GM21717 (cell line): ENCODE measurements at regions not wholly inside any gene's neighbourhood (a gene's known extent, or its start where the extent isn't known, plus 50 kb on each side); places are given as distances from the start of the nearest gene placed in this dataset.

Source experiments
- ATAC-seq: cut with Tn5 transposase; IDR thresholded peaks from one replicate; pipeline ENCODE4 v1.9.1; 2021; ENCODE audit warnings: mild to moderate bottlenecking, moderate library complexity; ENCODE audit not compliant: unreplicated experiment

DNA sequence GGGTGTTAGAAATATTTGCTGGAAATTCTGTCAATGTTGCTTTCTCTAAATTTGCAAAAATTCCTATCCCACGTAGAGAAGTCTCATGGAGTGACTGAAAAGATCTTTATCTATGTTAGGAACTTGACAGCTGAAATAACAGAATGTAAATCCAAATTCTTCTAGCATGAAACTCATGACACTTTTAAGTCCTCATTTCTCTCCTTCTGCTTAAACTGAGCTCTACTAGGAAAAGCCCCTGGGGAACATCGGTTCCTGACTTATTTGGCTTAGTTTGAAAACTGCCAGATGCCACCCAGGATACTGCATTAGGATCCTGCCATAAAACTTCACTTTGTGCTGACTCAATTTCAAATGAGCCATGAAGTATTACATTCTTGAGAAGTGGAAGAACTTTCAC, 426.0 kb downstream of the GALC start:
- no peak for ATAC-seq

- no peak for ATAC-seq
Measured at GRCh38 chr14:87547536-87547935, 445.4 kb downstream of the GALC start.

GRCh38 chr14:87542288-87542687, 450.7 kb downstream of the GALC start:
- ATAC-seq = no peak

DNA sequence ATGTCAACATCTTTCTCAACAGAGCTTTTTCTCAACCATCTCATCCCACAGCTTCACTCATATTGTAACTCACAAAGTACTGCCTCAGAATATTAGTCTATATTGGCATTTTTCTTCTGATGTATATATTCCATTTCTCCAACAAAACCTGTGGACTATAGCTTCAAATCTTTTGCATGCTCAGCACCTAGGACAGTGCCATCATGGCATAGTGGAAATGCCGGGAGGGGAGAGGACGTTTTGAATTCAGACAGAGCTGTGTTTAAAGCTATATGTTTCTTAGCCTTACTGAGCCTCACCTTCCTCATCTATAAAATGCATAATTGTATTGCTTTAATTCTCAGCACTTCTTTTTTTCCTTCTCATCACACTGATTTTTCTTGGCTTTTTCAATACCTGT, 452.6 kb downstream of the GALC start:
- no peak for ATAC-seq

DNA sequence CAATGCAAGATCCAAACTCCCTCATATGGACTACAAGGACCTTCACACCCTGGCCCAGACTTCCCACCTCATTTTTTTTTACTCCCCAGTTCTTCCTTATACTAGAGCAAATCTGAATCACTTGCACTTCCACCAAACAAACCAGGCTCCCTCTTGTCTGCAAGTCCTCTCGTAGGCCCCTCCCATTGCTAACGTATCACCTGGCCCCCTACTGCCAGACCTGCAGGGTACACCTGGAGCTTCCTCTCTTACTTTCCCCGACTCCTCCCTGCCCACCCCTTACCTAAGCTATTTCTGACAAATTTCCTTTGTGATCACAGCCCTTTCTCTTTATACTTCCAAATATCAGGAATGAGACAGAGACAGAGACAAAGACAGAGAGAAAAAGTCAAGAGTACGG, 463.9 kb downstream of the GALC start:
- ATAC-seq = no peak

GRCh38 chr14:87526731-87527130, 466.3 kb downstream of the GALC start:
- ATAC-seq = no peak

- no peak for ATAC-seq
Measured at GRCh38 chr14:87524011-87524410, 469.0 kb downstream of the GALC start.

GRCh38 chr14:87522575-87522974, 470.4 kb downstream of the GALC start:
- ATAC-seq = no peak

DNA sequence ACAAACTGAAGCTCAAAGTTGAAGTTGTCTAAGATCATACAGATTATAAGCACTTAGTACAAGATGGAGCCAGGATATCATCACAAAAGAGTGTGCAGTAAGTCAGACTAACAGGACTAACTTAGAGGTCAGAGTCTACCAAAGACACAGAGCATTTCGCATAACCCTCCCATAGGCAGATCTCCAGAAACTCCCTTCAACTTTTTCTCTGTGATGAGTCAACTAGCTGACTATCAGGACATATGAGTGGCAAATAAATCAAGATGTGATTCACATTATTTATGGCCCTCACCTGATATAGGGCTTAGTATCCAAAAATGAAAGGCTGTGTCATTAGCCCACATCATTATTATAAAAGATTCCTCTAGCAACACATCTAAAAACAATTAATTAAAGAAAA, 484.6 kb downstream of the GALC start:
- no peak for ATAC-seq

DNA sequence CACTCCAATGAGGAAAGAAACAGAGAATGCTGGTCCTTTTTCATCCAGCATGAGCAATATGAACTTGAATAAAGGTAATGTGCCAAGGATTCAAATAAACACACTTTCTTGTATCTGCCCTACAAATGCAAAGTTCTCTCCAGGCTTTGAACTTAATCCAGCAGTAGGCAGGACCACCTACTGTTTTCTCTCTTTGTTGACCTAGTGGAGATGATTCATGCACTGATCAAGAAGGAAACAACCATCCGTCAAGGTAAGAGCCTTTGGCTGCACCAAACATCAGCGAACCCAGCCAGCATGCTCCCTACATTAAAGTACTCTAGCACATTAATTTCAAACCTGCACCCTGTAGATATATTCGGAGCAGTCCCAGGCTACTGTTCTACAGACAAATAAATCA, 489.3 kb downstream of the GALC start:
- ATAC-seq = no peak

DNA sequence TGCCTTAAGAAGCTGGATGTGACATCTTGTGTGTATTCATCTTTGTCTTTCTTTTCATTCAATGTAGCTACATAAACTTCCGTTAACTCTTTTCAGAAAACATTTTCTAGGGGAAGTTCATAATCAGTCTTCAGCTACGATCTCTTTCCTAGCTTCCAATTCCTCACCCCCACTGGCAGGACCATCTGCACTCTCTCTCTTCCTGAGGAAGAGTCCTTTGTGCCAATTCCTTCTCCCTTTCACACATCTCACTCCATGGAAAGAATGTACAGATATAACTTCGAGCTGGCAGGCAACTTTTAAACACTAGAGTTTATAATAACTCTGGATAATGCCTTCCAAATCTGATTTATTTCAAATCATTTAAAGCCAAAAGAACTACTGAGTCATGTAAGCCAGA, 495.7 kb downstream of the GALC start:
- no peak for ATAC-seq

DNA sequence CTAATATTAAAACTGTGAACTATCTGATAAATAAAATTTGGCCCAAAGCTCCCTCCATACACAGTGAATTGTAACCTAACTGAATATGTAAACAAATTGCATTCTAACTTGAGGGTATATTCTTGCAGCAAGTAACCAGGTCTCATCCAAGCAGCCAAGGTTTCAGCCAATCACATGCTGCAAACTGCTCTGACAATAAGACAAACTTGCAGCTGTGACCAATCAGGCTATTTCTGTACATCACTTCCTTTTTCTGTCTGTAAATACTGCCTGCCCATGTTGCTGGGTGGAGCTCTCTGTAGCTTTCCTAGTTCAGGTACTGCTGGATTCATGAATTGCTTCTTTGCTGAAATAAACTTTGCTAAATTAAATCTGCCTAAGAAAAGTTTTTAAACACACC, 499.0 kb downstream of the GALC start:
- no peak for ATAC-seq

DNA sequence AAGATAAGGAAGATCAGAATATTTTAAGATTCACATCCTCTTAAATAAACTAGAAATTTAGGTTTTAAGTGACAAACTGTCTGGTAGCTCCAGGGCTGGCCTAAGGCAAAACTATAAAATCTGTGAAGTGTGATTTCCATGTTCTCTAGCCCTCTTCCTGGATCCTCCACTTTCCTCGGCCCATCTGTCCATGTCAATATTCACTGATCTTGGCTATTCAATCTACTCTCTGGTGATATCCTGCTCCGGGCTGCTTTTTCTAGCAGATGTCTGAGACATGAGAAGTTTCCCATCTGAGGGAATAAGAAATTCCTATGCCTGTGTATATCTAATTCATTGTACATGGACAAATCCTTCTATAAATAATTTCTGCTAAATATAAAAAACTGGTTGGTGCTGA, 500.4 kb downstream of the GALC start:
- ATAC-seq = no peak

GRCh38 chr14:87491816-87492215, 501.2 kb downstream of the GALC start:
- ATAC-seq = no peak

DNA sequence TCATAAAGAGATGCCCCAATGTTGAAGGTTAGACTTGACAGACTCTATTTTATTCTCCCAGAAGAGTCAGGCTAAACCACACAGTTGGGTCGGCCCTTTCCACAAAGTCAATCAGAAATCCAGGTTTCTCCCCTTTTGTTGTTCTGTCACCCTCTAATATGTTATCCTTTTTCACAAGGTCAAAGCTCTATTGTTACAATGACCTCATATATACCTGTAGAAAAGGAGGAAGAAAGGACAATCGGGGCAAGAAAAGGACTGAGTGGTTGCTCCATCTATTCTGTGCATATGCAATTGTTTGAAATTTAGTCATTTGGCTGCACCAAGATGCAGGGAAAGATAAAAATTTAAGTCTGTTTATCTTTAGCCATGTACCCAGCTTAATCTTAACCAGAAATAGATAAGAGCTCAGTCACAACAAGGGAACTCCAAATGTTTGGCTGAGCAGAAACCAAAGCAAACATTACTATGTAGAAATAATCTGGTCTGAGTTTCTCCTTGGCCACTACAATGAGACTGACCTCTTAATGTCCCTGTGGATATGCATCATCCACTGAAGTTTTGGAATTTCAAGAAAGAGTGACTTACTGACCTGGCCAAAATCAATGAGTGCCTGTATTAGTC, 503.7 kb downstream of the GALC start:
- no peak for ATAC-seq

DNA sequence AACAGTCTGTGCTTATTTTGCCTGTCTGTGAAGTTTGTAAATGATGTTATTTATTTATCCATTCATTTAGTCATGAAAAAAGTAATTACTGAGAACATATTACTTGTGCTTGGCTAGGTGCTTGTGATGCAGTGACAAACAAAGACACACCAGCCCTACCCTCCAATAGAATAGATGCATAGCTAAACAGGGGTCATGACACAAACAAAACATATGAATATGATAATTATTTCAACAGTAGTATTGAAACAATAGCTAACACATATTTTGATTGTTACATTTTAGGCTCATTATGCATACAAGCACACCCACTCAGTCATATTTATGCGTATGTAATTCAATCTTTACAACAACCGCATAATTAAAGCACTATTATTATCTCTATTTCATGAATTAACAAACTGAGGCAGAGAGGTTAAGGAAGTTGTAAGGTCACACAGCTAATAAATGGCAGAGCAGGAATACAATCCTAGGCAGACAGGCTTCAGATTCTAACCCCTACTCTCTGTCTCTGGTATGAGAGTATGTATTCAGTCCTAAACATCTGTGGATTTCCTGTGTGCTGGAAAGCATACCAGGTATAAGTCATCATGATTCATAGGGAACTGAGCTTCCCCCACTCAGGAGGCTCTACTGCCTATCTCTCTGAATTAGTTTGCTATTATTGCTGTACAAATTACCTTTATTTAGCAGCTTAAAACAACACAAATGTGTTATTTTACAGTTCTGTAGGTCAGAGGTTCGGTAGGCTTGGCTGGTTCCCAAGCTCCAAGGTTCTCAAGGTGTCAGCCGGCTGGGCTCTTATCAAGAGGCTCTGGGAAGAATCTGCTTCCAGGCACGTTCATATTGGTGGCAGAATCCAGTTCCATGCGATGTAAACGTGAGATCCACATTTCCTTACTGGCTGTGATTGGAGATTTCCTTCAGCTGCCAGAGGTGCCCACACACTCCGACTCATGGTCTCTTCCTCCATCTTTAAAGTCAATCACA, 509.4 kb downstream of the GALC start:
- no peak for ATAC-seq

GRCh38 chr14:87468531-87468930, 524.5 kb downstream of the GALC start:
- ATAC-seq = no peak

DNA sequence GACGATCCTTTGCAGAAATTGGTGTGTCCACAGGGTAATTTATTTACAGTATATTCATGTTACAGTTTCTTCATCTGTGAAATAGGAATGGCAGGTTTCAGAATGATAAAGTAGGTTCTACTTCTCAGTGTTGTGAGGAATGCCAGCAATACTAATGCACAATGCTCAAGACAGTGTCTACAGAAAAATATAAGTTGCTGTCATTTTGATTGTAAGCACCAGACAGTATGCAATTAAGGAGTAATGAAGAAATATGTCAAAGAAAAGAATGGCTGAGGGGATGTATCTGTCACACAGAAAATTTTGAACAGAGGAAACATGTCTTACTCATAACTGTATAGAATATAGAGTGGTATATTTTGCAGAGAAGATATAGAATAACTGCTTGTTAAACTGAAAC, 525.4 kb downstream of the GALC start:
- no peak for ATAC-seq

DNA sequence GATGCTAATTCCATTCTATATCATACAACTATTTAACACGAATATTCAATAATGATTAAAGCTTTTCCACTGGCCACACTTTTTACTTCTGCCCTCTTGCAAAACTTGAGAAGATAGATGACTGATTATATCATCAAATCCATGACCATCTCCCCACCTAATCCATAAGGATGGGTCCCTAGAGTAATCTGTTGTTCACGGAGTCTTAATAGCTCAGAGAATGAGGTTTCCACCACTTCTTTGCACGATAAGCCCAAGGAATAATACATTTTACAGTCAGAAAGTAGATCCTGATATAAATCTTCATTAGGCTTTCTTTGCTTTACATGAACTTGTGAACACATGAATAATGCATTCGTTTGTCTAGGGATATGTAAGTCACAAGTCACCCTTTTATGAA, 527.2 kb downstream of the GALC start:
- no peak for ATAC-seq

- no peak for ATAC-seq
Measured at GRCh38 chr14:87461704-87462103, 531.3 kb downstream of the GALC start.

DNA sequence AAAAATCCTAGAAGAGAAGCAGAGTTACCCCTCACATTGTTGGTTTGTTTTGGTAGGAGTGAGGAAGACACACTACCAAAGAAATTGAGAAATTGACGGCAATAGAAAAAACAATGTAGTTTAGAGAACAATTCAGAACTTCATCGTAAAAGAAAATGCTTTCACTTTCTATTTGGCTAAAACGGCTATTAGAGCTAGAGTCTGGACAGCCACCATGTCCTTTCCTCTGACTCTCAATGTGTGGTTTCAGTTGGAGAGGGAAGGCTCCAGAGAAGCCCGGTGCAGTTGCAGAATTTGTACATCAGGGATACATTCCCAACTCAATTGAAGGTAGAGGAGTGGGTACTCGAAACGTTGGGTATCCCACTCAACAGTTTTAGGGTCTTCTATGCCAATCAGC, 535.3 kb downstream of the GALC start:
- ATAC-seq = no peak

GRCh38 chr14:87450193-87450592, 542.8 kb downstream of the GALC start:
- ATAC-seq = no peak
